IPS-NIHi7 (cell line): ENCODE measurements at regions not wholly inside any gene's neighbourhood (a gene's known extent, or its start where the extent isn't known, plus 50 kb on each side); places are given as distances from the start of the nearest gene placed in this dataset.

Source experiments
- DNase-seq: peaks from one replicate; pipeline ENCODE4 v3.0.0; 2012; ENCODE audit warnings: mixed read lengths; ENCODE audit errors: extremely low spot score

- no peak for DNase-seq
Measured at GRCh38 chr11:111194860-111195568, 50.5 kb upstream of the POU2AF2 start.

GRCh38 chr11:111193924-111194490, 51.5 kb upstream of the POU2AF2 start:
- no peak for DNase-seq

GRCh38 chr11:111189466-111189865, 56.1 kb upstream of the POU2AF2 start:
- no peak for DNase-seq

GRCh38 chr11:111186308-111186915, 59.1 kb upstream of the POU2AF2 start:
- DNase-seq, result no peak

DNA sequence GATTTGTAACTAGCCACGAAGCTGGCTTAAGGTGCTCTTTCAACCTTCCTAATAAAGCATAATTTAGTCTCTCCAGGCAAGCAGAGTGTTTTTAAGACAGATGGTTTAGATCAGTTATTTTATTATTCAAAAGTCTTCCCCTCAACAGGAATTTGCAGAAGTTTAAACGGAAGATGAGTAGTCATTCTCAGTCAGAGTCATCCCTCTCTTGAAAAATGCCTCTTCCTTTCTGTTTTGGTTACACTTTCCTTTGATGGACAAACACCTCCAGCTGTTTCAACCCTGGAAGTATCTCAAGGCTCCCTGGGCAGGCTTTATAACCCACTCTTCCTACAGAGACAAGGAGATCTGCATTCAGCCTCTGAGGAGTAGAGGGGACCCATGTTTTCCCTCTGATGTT, 60.3 kb upstream of the POU2AF2 start:
- no peak for DNase-seq

- DNase-seq, result no peak
Measured at GRCh38 chr11:111183706-111184105, 61.8 kb upstream of the POU2AF2 start.

DNA sequence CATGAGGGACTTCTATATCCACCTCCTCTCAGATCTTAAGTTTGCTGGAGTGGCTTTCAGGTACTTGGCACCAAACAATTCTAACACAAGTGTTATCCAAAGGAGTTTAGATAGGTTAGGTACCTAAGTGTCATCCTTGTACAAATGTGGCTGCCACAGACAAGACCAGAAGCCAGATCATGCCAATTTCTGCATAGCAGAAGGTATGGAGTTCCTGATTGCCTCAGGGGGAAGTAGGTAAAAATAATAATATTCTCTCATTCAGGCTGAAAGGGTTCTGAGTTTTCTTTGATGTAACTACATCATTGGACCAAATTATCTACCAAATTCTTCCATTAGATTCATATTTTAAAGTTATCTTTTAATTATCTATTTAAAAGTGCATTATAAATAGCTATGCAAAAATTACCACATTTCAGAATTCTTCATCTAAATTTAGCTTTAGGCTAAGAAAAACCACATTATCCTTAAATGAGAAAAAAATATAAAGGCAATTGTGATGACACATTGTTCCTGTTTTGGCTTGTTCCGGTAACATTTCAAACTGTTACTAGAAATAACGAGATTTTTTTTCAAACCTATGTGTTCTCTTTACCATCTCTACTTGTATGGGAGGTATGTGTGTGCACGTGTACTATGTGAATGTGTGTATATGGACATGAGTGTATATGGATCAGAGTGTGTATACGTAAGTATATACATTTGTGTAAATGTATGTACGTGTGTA, 66.2 kb upstream of the POU2AF2 start:
- no peak for DNase-seq

- DNase-seq, result no peak
Measured at GRCh38 chr11:111177037-111177871, 68.3 kb upstream of the POU2AF2 start.

DNA sequence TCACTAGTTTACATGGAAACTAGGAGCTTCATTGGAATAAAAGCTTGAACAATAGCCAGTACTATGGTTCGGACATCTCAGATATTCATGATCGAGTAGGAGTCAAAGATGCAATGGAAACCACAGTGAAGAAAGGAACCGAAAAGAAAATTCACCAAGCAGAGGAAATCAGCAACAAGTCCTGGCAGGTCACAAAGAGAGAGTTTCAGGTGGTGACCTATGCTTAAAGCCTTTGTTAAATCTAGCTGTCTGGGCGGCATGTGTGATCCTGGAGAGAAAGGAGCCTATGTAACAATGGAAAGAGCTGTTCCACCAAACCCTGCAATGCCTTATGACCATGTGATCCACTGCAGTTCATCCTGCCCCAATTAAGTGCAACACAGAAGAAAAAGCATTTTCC, 68.9 kb upstream of the POU2AF2 start:
- DNase-seq, result no peak

DNA sequence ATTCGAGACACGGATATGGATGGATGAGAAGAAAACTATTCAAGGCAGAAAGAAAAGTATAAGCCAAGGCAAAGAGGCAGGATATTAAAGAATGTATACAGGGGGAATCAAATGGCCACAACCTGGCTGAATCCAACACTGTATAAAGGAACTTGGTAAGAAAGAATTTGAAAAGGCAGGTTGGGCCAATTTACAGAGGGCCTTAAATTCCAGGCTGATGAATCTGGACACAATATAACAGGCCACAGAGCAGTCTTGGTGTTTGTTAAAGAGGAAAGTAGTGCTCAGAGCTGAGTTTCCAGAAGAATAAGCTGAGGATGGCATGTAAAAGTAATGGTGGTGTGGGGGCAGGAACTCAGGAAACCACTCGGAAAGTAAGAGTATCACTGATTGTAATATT, 72.3 kb upstream of the POU2AF2 start:
- no peak for DNase-seq

DNA sequence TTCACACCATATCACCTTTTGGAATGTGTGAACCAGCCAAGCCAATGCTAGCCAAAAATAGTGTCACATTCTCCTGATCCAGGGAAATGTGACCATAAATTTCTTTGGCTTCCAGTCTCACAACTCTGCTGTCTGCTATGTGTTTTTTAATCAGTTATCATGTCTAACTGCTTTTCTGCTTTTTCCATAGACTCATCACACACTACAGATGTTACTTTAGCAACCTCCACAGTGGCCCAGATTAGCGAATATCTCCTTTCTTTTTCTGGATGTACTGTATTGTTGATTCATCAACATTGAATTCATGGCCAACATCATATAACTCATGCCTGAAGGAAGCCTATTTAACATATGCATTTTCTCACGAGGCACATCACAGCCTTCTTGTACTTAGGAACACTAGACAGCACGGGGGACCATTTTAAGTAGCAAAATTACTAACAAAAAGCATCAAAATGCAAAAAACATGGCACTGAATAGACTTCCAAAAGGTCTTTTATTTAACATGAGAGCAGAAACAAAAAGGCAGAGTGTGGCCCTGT, 73.1 kb upstream of the POU2AF2 start:
- DNase-seq, result no peak

DNA sequence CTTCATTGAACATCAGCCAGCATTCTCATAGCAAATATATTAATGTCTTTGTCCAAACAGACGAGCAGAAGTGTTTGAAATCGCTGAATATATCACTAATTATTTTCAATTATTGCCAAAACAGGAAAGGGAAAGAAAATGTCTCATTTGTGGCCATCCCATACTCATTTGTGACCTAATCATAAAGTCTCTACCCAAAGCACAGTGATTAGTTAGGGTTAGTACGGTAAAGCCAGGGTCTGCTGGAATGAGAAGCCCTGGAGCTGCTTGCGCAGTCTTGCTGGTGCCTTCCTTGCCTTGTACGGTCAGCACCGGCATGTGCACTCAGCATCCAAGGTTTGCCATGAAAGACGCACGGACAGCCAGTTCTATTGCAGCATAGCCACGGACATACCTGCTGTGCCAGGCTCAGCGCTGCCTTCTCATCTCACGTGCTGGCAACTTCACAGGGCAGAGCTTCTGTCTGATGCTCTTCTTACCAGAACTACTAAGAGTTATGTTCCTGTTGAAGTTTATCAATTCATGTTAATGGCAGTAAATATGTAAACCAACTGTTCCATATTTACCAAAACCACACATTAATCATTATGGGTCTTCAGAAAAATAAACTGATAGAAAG, 74.7 kb upstream of the POU2AF2 start:
- DNase-seq, result no peak

GRCh38 chr11:111169367-111169766, 76.2 kb upstream of the POU2AF2 start:
- DNase-seq, result no peak

DNA sequence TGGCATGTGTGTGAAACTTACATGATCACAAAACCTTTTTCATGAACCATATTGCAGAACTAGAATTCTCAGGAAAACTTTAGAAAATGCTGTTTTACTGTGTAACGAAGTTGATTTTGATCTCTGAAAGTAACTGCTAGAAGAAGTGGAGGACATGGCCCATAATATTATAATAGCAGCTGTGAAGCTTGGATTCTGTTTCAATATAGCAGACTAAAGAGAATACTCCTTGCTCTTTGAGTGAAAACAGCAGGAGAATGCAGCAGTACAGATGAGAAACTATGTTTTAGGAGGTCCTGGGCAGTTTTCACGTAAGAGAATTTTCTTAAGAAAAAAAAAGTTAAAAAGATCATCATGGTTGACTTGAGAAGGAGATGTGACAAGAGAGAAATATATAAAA, 76.7 kb upstream of the POU2AF2 start:
- DNase-seq, result no peak

DNA sequence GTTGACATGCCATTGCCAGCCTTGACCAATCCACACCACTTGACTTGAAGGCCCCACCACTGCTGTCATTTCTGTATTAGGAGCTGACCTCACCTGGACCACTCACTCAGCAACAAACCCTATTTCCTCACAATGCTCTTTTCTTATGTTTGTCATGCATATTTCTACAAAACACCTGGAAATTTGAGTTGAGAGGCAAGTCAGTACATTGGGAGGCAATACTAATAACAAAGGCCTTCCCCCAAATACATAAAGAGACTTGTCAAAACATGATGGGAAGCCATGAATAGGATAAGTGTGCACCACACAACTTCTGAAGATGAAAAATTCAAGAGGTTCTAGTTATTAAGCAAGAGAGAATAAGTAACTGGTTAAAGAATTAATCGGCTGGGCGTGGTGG, 77.9 kb upstream of the POU2AF2 start:
- no peak for DNase-seq

DNA sequence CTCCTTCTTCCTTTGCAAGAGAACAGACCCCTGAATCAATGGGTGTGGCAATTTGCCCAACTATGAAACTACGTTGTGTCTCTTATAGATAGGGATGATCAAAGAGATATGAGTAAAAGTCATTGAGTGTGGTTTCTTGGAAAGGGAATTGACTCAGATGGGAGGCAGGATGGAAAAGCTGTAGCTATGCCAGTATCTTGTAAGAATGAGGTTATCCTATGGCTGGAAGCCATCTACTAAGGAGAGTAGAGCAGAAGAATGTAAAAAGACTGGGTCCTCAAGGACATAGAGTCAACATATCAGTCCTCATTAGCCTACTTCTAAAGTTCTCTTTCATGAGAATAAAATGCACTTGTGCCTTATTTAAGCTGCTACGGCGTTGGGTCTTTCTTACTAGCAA, 78.9 kb upstream of the POU2AF2 start:
- DNase-seq, result no peak

GRCh38 chr11:111162305-111162704, 83.2 kb upstream of the POU2AF2 start:
- DNase-seq, result no peak

DNA sequence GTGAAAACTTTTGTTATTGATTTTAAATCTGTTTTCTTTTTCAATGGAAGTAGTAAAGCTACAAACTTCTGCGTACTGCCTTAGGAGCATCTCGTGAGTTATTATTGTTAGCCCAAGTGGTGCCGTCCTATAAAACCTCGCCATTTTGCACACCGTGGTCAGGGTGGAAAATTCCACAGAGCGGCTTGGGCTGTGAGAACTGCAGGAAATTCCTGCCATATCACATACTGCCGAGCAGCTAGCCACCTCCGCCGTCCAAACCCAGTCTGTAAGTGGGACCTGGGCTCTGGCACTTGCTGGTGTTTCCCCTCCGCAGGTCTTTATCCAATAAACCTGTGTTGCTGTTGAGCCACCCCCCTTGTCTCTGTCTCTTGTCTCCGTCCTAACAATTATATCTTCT, 88.0 kb upstream of the POU2AF2 start:
- DNase-seq, result no peak

GRCh38 chr11:111155021-111155420, 90.5 kb upstream of the POU2AF2 start:
- DNase-seq, result no peak

DNA sequence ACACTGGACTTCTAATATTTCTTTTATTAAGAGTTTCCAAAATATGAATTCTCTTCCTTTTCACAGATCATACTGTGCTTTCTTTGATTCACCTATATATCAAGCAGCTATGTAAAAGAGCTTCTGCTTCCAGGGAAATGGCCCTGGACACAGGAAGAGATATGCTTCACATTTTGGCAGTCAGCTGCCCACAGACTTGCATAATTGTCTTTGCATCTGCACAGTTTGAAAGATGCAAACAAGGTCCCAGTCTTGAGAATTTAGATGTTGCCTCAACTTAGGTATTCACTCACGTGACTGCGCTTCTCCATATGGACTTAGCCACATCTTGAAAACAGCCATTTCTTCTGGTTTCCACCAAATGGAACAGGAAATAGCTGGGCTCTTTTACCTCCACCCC, 92.3 kb upstream of the POU2AF2 start:
- DNase-seq, result no peak

- DNase-seq, result no peak
Measured at GRCh38 chr11:111148953-111149352, 96.6 kb upstream of the POU2AF2 start.
